Mesendoderm (in vitro differentiated cells): ENCODE measurements at regions not wholly inside any gene's neighbourhood (a gene's known extent, or its start where the extent isn't known, plus 50 kb on each side); places are given as distances from the start of the nearest gene placed in this dataset.

Experiments
- DNase-seq: peaks from one replicate; pipeline ENCODE4 v3.0.0; 2013
- H2AK5ac ChIP-seq: 2 replicates; pipeline ENCODE4 v1.6.1; 2013; ENCODE audit warnings: low read length, inconsistent platforms
- H2BK120ac ChIP-seq: 2 replicates; pipeline ENCODE4 v1.6.1; 2013; ENCODE audit warnings: low read depth, mild to moderate bottlenecking, low read length, moderate library complexity, mixed read lengths
- H2BK15ac ChIP-seq: replicated peaks from 2 replicates; pipeline ENCODE4 v1.6.1; 2013; ENCODE audit warnings: low read depth, mild to moderate bottlenecking, moderate library complexity
- H2BK5ac ChIP-seq: 2 replicates; pipeline ENCODE4 v1.6.1; 2013; ENCODE audit warnings: low read length, inconsistent platforms
- H3K18ac ChIP-seq: 2 replicates; pipeline ENCODE4 v1.6.1; 2013; ENCODE audit warnings: mild to moderate bottlenecking, low read length, mixed read lengths
- H3K23ac ChIP-seq: one replicate; pipeline ENCODE4 v1.6.1; 2013; ENCODE audit warnings: low read length
- H3K27ac ChIP-seq: 2 replicates; pipeline ENCODE4 v1.5.1; 2013; ENCODE audit warnings: low read depth, mild to moderate bottlenecking, inconsistent platforms, low read length, moderate library complexity
- H3K27me3 ChIP-seq: 2 replicates; pipeline ENCODE4 v1.6.1; 2013; ENCODE audit warnings: low read length, control low read depth, mild to moderate bottlenecking, inconsistent platforms; ENCODE audit not compliant: insufficient read depth, poor library complexity
- H3K36me3 ChIP-seq: 2 replicates; pipeline ENCODE4 v1.6.1; 2013; ENCODE audit warnings: low read length, inconsistent platforms; ENCODE audit not compliant: control insufficient read depth, insufficient read depth
- H3K4ac ChIP-seq: one replicate; pipeline ENCODE4 v1.6.1; 2013; ENCODE audit warnings: low read depth, mild to moderate bottlenecking, low read length, moderate library complexity
- H3K4me1 ChIP-seq: 2 replicates; pipeline ENCODE4 v1.6.1; 2013; ENCODE audit warnings: low read depth, low read length, inconsistent platforms; ENCODE audit not compliant: control insufficient read depth
- H3K4me2 ChIP-seq: 2 replicates; pipeline ENCODE4 v1.6.1; 2013; ENCODE audit warnings: low read length
- H3K4me3 ChIP-seq: 2 replicates; pipeline ENCODE4 v1.5.1; 2013; ENCODE audit warnings: mild to moderate bottlenecking, low read length
- H3K56ac ChIP-seq: one replicate; pipeline ENCODE4 v1.6.1; 2013; ENCODE audit warnings: low read length
- H3K79me1 ChIP-seq: 2 replicates; pipeline ENCODE4 v1.6.1; 2013; ENCODE audit warnings: low read length, inconsistent platforms
- H3K79me2 ChIP-seq: 2 replicates; pipeline ENCODE4 v1.6.1; 2013; ENCODE audit warnings: mild to moderate bottlenecking, low read length; ENCODE audit not compliant: control insufficient read depth, insufficient read depth
- H3K9ac ChIP-seq: 2 replicates; pipeline ENCODE4 v1.6.1; 2013; ENCODE audit warnings: low read length, inconsistent platforms
- H4K5ac ChIP-seq: one replicate; pipeline ENCODE4 v1.6.1; 2013; ENCODE audit warnings: low read length
- H4K8ac ChIP-seq: one replicate; pipeline ENCODE4 v1.6.1; 2013; ENCODE audit warnings: low read depth, mild to moderate bottlenecking, control low read depth, low read length, moderate library complexity
- WGBS: extraction: QIAGEN DNeasy Blood & Tissue Kit; methylation state at CpG from one replicate; pipeline ENCODE4 v1.1.7; 2013; ENCODE audit warnings: low lambda C conversion rate, missing lambda C conversion rate; ENCODE audit not compliant: insufficient coverage; ENCODE audit errors: extremely low coverage; 5-methylcytosine and 5-hydroxymethylcytosine counted together

- no peak overlapping the region for H3K18ac ChIP-seq
- no peak for DNase-seq
- H3K4me3 ChIP-seq: no peak overlapping the region
- no peak overlapping the region for H2BK5ac ChIP-seq
- no peak overlapping the region for H2BK15ac ChIP-seq
- H3K27me3 ChIP-seq: no peaks in the 10 kb centered on the region
- no peak overlapping the region for H2AK5ac ChIP-seq
- H3K79me2 ChIP-seq: no peaks in the 10 kb centered on the region
- WGBS: no CpG with 5 or more reads among the region's 1 CpG
- H3K4ac ChIP-seq: no peak overlapping the region
- no peak overlapping the region for H3K9ac ChIP-seq
- H2BK120ac ChIP-seq: no peak overlapping the region
- H4K8ac ChIP-seq: no peak overlapping the region
- no peak overlapping the region for H4K5ac ChIP-seq
- no peak overlapping the region for H3K27ac ChIP-seq
- H3K4me1 ChIP-seq: no peaks in the 10 kb centered on the region
- no peak overlapping the region for H3K4me2 ChIP-seq
- H3K23ac ChIP-seq: no peak overlapping the region
- no peaks in the 10 kb centered on the region for H3K36me3 ChIP-seq
- H3K56ac ChIP-seq: no peak overlapping the region
- H3K79me1 ChIP-seq: no peaks in the 10 kb centered on the region
Observed at GRCh38 chr9:87239312-87239711, 258.4 kb upstream of the DAPK1 start.

GRCh38 chr9:87243602-87244001 lies 254.1 kb upstream of the DAPK1 start:
- Histone ChIP-seq H3K4me2 (no peak overlapping the region), H3K36me3 (no peaks in the 10 kb centered on the region), H3K27ac (no peak overlapping the region), H3K18ac (no peak overlapping the region), H3K56ac (no peak overlapping the region), H2BK5ac (no peak overlapping the region), H2BK120ac (no peak overlapping the region), H4K8ac (no peak overlapping the region), H2AK5ac (no peak overlapping the region), H3K4me3 (no peak overlapping the region), H3K79me1 (no peaks in the 10 kb centered on the region), H3K27me3 (no peaks in the 10 kb centered on the region), H4K5ac (no peak overlapping the region), H3K23ac (no peak overlapping the region), H3K4me1 (no peaks in the 10 kb centered on the region), H2BK15ac (no peak overlapping the region), H3K4ac (no peak overlapping the region), H3K79me2 (no peaks in the 10 kb centered on the region), H3K9ac (no peak overlapping the region)
- no CpG with 5 or more reads among the region's 2 CpGs for WGBS
- no peak for DNase-seq

- H2BK15ac ChIP-seq: no peak overlapping the region
- no peak overlapping the region for H2BK5ac ChIP-seq
- H3K4me3 ChIP-seq: no peak overlapping the region
- no peaks in the 10 kb centered on the region for H3K79me2 ChIP-seq
- H3K27ac ChIP-seq: no peak overlapping the region
- no peak overlapping the region for H3K9ac ChIP-seq
- no peaks in the 10 kb centered on the region for H3K79me1 ChIP-seq
- no peak overlapping the region for H3K56ac ChIP-seq
- no peak overlapping the region for H4K8ac ChIP-seq
- no peak overlapping the region for H3K18ac ChIP-seq
- DNase-seq: no peak
- H2AK5ac ChIP-seq: no peak overlapping the region
- no peak overlapping the region for H2BK120ac ChIP-seq
- no peaks in the 10 kb centered on the region for H3K36me3 ChIP-seq
- H3K4ac ChIP-seq: no peak overlapping the region
- no peak overlapping the region for H3K4me2 ChIP-seq
- H3K27me3 ChIP-seq: no peaks in the 10 kb centered on the region
- no CpG with 5 or more reads among the region's 4 CpGs for WGBS
- no peak overlapping the region for H3K23ac ChIP-seq
- H3K4me1 ChIP-seq: no peaks in the 10 kb centered on the region
- H4K5ac ChIP-seq: no peak overlapping the region
Observed at GRCh38 chr9:87245271-87245670, 252.4 kb upstream of the DAPK1 start.

GRCh38 chr9:87247097-87247496 lies 250.6 kb upstream of the DAPK1 start:
- no peak overlapping the region for H3K56ac ChIP-seq
- no peaks in the 10 kb centered on the region for H3K79me1 ChIP-seq
- H2BK120ac ChIP-seq: no peak overlapping the region
- H3K4me3 ChIP-seq: no peak overlapping the region
- H3K18ac ChIP-seq: no peak overlapping the region
- no peak for DNase-seq
- no peaks in the 10 kb centered on the region for H3K79me2 ChIP-seq
- whole genome bisulfite sequencing: no CpG with 5 or more reads among the region's 5 CpGs
- H4K5ac ChIP-seq: no peak overlapping the region
- H3K23ac ChIP-seq: no peak overlapping the region
- no peak overlapping the region for H3K4me2 ChIP-seq
- H3K36me3 ChIP-seq: no peaks in the 10 kb centered on the region
- no peaks in the 10 kb centered on the region for H3K4me1 ChIP-seq
- H3K4ac ChIP-seq: no peak overlapping the region
- no peaks in the 10 kb centered on the region for H3K27me3 ChIP-seq
- no peak overlapping the region for H3K27ac ChIP-seq
- no peak overlapping the region for H3K9ac ChIP-seq
- no peak overlapping the region for H2BK5ac ChIP-seq
- H4K8ac ChIP-seq: no peak overlapping the region
- no peak overlapping the region for H2BK15ac ChIP-seq
- no peak overlapping the region for H2AK5ac ChIP-seq

GRCh38 chr9:87249029-87249428 lies 248.6 kb upstream of the DAPK1 start:
- Histone ChIP-seq H3K9ac (no peak overlapping the region), H3K36me3 (no peaks in the 10 kb centered on the region), H2AK5ac (no peak overlapping the region), H3K79me2 (no peaks in the 10 kb centered on the region), H2BK120ac (no peak overlapping the region), H3K79me1 (no peaks in the 10 kb centered on the region), H3K4me1 (no peaks in the 10 kb centered on the region), H3K4me2 (no peak overlapping the region), H2BK5ac (no peak overlapping the region), H2BK15ac (no peak overlapping the region), H3K4me3 (no peak overlapping the region), H3K18ac (no peak overlapping the region), H4K8ac (no peak overlapping the region), H3K4ac (no peak overlapping the region), H3K56ac (no peak overlapping the region), H3K27ac (no peak overlapping the region), H4K5ac (no peak overlapping the region), H3K27me3 (no peaks in the 10 kb centered on the region), H3K23ac (no peak overlapping the region)
- no CpG with 5 or more reads among the region's 3 CpGs for WGBS
- no peak for DNase-seq

GRCh38 chr9:87250205-87250604 lies 247.5 kb upstream of the DAPK1 start:
- no peak overlapping the region for H3K27ac ChIP-seq
- H3K79me2 ChIP-seq: no peaks in the 10 kb centered on the region
- no peak overlapping the region for H4K5ac ChIP-seq
- no peak overlapping the region for H3K18ac ChIP-seq
- no peaks in the 10 kb centered on the region for H3K27me3 ChIP-seq
- no peak overlapping the region for H3K4me3 ChIP-seq
- H3K4me2 ChIP-seq: no peak overlapping the region
- H2BK120ac ChIP-seq: no peak overlapping the region
- H3K79me1 ChIP-seq: no peaks in the 10 kb centered on the region
- H2AK5ac ChIP-seq: no peak overlapping the region
- no peaks in the 10 kb centered on the region for H3K4me1 ChIP-seq
- H3K23ac ChIP-seq: no peak overlapping the region
- no peak overlapping the region for H2BK15ac ChIP-seq
- DNase-seq: peak; percentile 27
- no peak overlapping the region for H3K56ac ChIP-seq
- H2BK5ac ChIP-seq: no peak overlapping the region
- no CpG with 5 or more reads among the region's 1 CpG for WGBS
- no peak overlapping the region for H3K9ac ChIP-seq
- H3K36me3 ChIP-seq: no peaks in the 10 kb centered on the region
- no peak overlapping the region for H3K4ac ChIP-seq
- H4K8ac ChIP-seq: no peak overlapping the region
